MM.1S (cell line): ENCODE measurements at regions not wholly inside any gene's neighbourhood (a gene's known extent, or its start where the extent isn't known, plus 50 kb on each side); places are given as distances from the start of the nearest gene placed in this dataset.
A peak's percentile ranks its signal among the peaks of the same experiment; 100 is the strongest.

Source experiments
- DNase-seq: peaks from one replicate; pipeline ENCODE4 v3.0.0-alpha.2; 2015
- H2AFZ ChIP-seq: fragments of 300-600 bp; sonication (generic); 2 replicates; pipeline ENCODE4 v1.6.0; 2016; ENCODE audit warnings: antibody characterized with exemption, low read length
- H3F3A ChIP-seq: fragments of 300-600 bp; sonication (generic); 2 replicates; pipeline ENCODE4 v1.6.1; 2016; ENCODE audit warnings: mild to moderate bottlenecking, antibody characterized with exemption, low read length, moderate library complexity, mixed read lengths; ENCODE audit not compliant: insufficient read depth
- H3K27ac ChIP-seq: fragments of 300-600 bp; sonication (generic); 2 replicates; pipeline ENCODE4 v1.5.1; 2016; ENCODE audit warnings: mild to moderate bottlenecking, low read length
- H3K27me3 ChIP-seq: fragments of 300-600 bp; sonication (generic); replicated peaks from 2 replicates; pipeline ENCODE4 v1.6.0; 2016; ENCODE audit warnings: low read length; ENCODE audit not compliant: insufficient read depth
- H3K36me3 ChIP-seq: fragments of 300-600 bp; sonication (generic); replicated peaks from 2 replicates; pipeline ENCODE4 v1.6.1; 2016; ENCODE audit warnings: mild to moderate bottlenecking, low read length, mixed read lengths; ENCODE audit not compliant: insufficient read depth
- H3K4me1 ChIP-seq: fragments of 300-600 bp; sonication (generic); 2 replicates; pipeline ENCODE4 v1.6.1; 2016; ENCODE audit warnings: low read length, mixed read lengths
- H3K4me2 ChIP-seq: fragments of 300-600 bp; sonication (generic); 2 replicates; pipeline ENCODE4 v1.6.0; 2016; ENCODE audit warnings: low read depth, low read length
- H3K4me3 ChIP-seq: fragments of 300-600 bp; sonication (generic); 2 replicates; pipeline ENCODE4 v1.5.1; 2016; ENCODE audit warnings: low read length, mixed read lengths
- H3K79me2 ChIP-seq: fragments of 300-600 bp; sonication (generic); 2 replicates; pipeline ENCODE4 v1.6.1; 2016; ENCODE audit warnings: mixed run types, low read length, mixed read lengths
- H3K9ac ChIP-seq: fragments of 300-600 bp; sonication (generic); 2 replicates; pipeline ENCODE4 v1.6.1; 2016; ENCODE audit warnings: low read length, mixed read lengths
- H3K9me2 ChIP-seq: fragments of 300-600 bp; sonication (generic); replicated peaks from 2 replicates; pipeline ENCODE4 v1.6.1; 2016; ENCODE audit warnings: mild to moderate bottlenecking, low read length, mixed read lengths; ENCODE audit not compliant: insufficient read depth
- H3K9me3 ChIP-seq: fragments of 300-600 bp; sonication (generic); replicated peaks from 2 replicates; pipeline ENCODE4 v1.6.1; 2016; ENCODE audit warnings: mild to moderate bottlenecking, low read length, mixed read lengths; ENCODE audit not compliant: insufficient read depth
- H4K20me1 ChIP-seq: fragments of 300-600 bp; sonication (generic); 2 replicates; pipeline ENCODE4 v1.6.1; 2016; ENCODE audit warnings: mild to moderate bottlenecking, low read length, moderate library complexity, mixed read lengths; ENCODE audit not compliant: insufficient read depth
- CTCF ChIP-seq: fragments of 300-600 bp; sonication (generic); IDR thresholded peaks from 2 replicates; pipeline ENCODE4 v1.5.1; 2016; ENCODE audit warnings: antibody characterized with exemption, low read length, mixed read lengths
- EZH2 ChIP-seq: fragments of 300-600 bp; sonication (generic); optimal IDR thresholded peaks from 2 replicates; pipeline ENCODE3; 2017; ENCODE audit warnings: low read depth, mild to moderate bottlenecking, antibody characterized with exemption, low read length, mixed read lengths
- EZH2phosphoT487 ChIP-seq: fragments of 300-600 bp; sonication (generic); IDR thresholded peaks from 2 replicates; pipeline ENCODE4 v1.6.1; 2018; ENCODE audit warnings: antibody characterized with exemption, low read length

- Histone ChIP-seq H3K36me3 (no peaks in the 10 kb centered on the region), H3K9me2 (no peaks in the 10 kb centered on the region), H3K4me2 (no peak overlapping the region), H3K9ac (no peak overlapping the region), H2AFZ (no peak overlapping the region), H3K9me3 (no peaks in the 10 kb centered on the region), H3K27me3 (no peaks in the 10 kb centered on the region), H3F3A (no peaks in the 10 kb centered on the region), H3K27ac (no peak overlapping the region), H3K4me3 (no peak overlapping the region), H3K4me1 (no peaks in the 10 kb centered on the region), H4K20me1 (no peaks in the 10 kb centered on the region), H3K79me2 (no peaks in the 10 kb centered on the region)
- DNase-seq, result no peak
- TF ChIP-seq EZH2, result no peak
- no peak for TF ChIP-seq CTCF
- no peak for TF ChIP-seq EZH2phosphoT487
Measured at GRCh38 chr7:142422621-142423020, 164.8 kb upstream of the PRSS58 start.

- Histone ChIP-seq H3K9me2 (no peaks in the 10 kb centered on the region), H4K20me1 (no peaks in the 10 kb centered on the region), H3K36me3 (no peaks in the 10 kb centered on the region), H3F3A (no peaks in the 10 kb centered on the region), H3K4me2 (no peak overlapping the region), H3K27me3 (no peaks in the 10 kb centered on the region), H3K9me3 (no peaks in the 10 kb centered on the region), H3K9ac (no peak overlapping the region), H3K4me3 (no peak overlapping the region), H3K4me1 (no peaks in the 10 kb centered on the region), H3K79me2 (no peaks in the 10 kb centered on the region), H3K27ac (no peak overlapping the region), H2AFZ (no peak overlapping the region)
- peak; percentile 74 for DNase-seq
- TF ChIP-seq CTCF, result peak; percentile 76
- TF ChIP-seq EZH2, result no peak
Measured at GRCh38 chr7:142420554-142421362, 162.9 kb upstream of the PRSS58 start.

GRCh38 chr7:142418326-142418725 lies 160.5 kb upstream of the PRSS58 start:
- no peaks in the 10 kb centered on the region for H3K27me3 ChIP-seq
- H3K4me1 ChIP-seq, result peaks cover 3% of the 10 kb centered on the region
- no peaks in the 10 kb centered on the region for H3K9me3 ChIP-seq
- H3K9me2 ChIP-seq, result no peaks in the 10 kb centered on the region
- H2AFZ ChIP-seq, result no peak overlapping the region
- TF ChIP-seq EZH2phosphoT487 (no peak), CTCF (no peak), EZH2 (no peak)
- no peaks in the 10 kb centered on the region for H3K36me3 ChIP-seq
- H3K27ac ChIP-seq, result no peak overlapping the region
- no peaks in the 10 kb centered on the region for H3F3A ChIP-seq
- H4K20me1 ChIP-seq, result no peaks in the 10 kb centered on the region
- H3K79me2 ChIP-seq, result no peaks in the 10 kb centered on the region
- H3K4me3 ChIP-seq, result no peak overlapping the region
- no peak overlapping the region for H3K4me2 ChIP-seq
- DNase-seq, result no peak
- H3K9ac ChIP-seq, result no peak overlapping the region
